Lower leg skin (tissue), 4 donors: ENCODE measurements at regions not wholly inside any gene's neighbourhood (a gene's known extent, or its start where the extent isn't known, plus 50 kb on each side); places are given as distances from the start of the nearest gene placed in this dataset.
"Not testable (repeated sequence)": the region's sequence is repeated elsewhere in the genome, so short reads cannot be mapped to it uniquely, and the experiment has no call there.

ENCODE experiments used
- DNase-seq, 2 donors: peaks; one replicate each; pipeline ENCODE4 v3.0.0-alpha.2; 2019; ENCODE audit warnings: low spot score in 2 of 2
- H3K4me3 ChIP-seq: fragments of 200-600 bp; sonication (generic); 2 replicates; pipeline ENCODE4 v1.5.1; 2017; ENCODE audit warnings: mild to moderate bottlenecking, low read depth; ENCODE audit not compliant: poor library complexity, severe bottlenecking
- POLR2A ChIP-seq, 2 donors: fragments of 450-650 bp; IDR thresholded peaks; one replicate each; pipeline ENCODE4 v1.6.1; 2016 to 2017; ENCODE audit warnings: antibody characterized with exemption in 2 of 2, mild to moderate bottlenecking in 1 of 2, moderate library complexity in 1 of 2
- WGBS, 2 donors: methylation state at CpG; one replicate each; pipeline ENCODE4 v1.1.5; 2018; 5-methylcytosine and 5-hydroxymethylcytosine counted together
- intact Hi-C: fragments of 100-400 bp; cut with DNase I; formaldehyde crosslinking; loops from one replicate; pipeline ENCODE4 v1.15.0; 2023; ENCODE audit warnings: low total_unique reads
- TF ChIP-seq, protein P1 (sequence below), 3 donors: fragments of 450-650 bp; IDR thresholded peaks; one replicate each; pipeline ENCODE4 v1.5.1; 2016; ENCODE audit warnings: antibody characterized with exemption in 3 of 3, mild to moderate bottlenecking in 3 of 3, moderate library complexity in 2 of 3

DNA sequence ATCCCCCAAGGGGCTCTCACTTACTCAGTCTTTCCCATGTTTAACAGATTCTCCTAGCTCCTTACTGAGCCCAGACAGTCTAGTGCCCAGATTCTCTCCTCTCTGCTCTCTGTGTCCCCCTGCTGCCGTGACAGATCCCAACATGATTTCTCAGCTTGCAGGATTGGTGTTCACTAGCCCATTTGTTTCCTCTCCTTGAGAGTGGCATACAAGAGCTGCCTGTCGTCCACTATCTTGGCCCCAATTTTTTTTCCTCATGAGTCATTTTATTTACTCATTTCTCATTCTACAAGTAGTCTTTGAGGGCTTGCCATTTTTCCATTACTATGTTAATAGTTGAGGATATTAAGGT, 199.9 kb upstream of the FN1 start:
- TF ChIP-seq POLR2A (IDR thresholded peaks at IDR 0.05), result no peak
- intact Hi-C loops, result no loop called here
- DNase-seq, result no peak
- H3K4me3 ChIP-seq, result no peak overlapping the region
- 62 to 63% methylated on average over 2 of the region's 2 CpGs for WGBS, 2 donors

DNA sequence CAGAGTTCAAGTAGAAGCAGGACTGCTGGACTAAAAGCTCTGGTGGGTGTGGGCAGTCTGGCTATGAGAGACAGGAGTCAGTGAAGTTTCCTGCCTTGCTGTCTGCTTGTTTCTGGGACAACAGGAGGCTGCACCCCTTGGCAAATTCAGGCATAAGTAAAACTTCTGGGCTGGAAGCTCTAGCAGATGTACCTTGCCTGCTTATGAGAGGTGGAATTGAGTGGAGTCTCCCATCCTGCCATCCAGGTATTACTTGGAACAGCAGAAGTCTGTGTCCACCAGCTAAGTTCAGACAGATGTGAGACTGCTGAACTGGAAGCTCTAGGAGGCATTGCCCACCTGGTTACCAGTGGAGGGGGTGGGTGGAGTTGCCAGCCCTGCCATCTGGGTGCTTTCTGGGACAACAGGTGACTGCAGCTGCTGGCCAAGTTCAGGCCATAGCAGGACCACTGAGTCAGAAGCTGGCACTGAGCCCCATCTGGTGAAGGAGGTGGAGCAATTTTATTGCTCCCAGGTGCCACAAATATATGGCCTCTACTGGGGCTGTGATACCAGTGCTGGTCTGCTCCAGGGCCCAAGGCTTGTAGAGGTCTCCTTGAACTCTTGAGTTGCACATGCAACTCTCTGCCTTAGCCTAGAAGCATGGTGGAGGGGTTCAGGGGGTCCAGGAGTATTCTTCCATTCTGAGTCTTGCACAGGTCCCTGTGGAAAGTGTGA, 199.4 kb upstream of the FN1 start:
- H3K4me3 ChIP-seq, result no peak overlapping the region
- intact Hi-C loops, result no loop called here
- TF ChIP-seq, protein P1, sequence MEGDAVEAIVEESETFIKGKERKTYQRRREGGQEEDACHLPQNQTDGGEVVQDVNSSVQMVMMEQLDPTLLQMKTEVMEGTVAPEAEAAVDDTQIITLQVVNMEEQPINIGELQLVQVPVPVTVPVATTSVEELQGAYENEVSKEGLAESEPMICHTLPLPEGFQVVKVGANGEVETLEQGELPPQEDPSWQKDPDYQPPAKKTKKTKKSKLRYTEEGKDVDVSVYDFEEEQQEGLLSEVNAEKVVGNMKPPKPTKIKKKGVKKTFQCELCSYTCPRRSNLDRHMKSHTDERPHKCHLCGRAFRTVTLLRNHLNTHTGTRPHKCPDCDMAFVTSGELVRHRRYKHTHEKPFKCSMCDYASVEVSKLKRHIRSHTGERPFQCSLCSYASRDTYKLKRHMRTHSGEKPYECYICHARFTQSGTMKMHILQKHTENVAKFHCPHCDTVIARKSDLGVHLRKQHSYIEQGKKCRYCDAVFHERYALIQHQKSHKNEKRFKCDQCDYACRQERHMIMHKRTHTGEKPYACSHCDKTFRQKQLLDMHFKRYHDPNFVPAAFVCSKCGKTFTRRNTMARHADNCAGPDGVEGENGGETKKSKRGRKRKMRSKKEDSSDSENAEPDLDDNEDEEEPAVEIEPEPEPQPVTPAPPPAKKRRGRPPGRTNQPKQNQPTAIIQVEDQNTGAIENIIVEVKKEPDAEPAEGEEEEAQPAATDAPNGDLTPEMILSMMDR (IDR thresholded peaks at IDR 0.05), result no peak
- TF ChIP-seq POLR2A (IDR thresholded peaks at IDR 0.05), result no peak
- DNase-seq, result no peak

DNA sequence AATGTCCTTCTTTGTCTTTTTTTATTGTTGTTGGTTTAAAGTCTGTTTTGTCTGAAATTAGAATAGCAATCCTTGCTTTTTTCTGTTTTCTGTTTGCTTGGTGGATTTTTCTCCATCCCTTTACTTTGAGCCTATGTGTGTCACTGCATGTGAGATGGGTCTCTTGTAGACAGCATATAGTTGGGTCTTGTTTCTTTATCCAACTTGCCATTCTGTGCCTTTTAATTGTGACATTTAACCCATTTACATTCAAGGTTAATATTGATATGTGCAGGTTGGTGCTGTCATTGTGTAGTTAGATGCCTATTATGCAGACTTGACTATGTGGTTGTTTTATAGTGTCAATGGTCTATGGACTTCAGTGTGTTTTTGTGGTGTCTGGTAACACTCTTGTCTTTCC, 197.5 kb upstream of the FN1 start:
- no peak for DNase-seq
- intact Hi-C loops, result no loop called here
- no peak for TF ChIP-seq POLR2A (IDR thresholded peaks at IDR 0.05)
- TF ChIP-seq, protein P1 (IDR thresholded peaks at IDR 0.05), result no peak
- no peak overlapping the region for H3K4me3 ChIP-seq

DNA sequence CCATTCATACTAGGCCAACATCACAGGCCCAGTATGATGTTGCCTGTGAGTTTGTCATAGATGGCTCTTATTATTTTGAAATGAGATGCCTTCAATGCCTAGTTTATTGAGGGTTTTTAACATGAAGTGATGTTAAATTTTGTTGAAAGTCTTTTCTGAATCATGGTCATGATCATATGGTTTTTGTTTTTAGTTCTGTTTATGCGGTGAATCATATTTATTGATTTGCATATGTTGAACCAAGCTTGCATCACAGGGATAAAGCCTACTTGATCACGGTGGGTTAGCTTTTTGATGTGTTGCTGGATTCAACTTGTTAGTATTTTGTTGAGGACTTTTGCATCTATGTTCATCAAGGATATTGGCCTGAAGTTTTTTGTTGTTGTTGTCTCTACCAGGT, 195.8 kb upstream of the FN1 start:
- H3K4me3 ChIP-seq, result no peak overlapping the region
- WGBS, 2 donors, result 90 to 93% methylated on average over 2 of the region's 2 CpGs
- DNase-seq, result no peak
- TF ChIP-seq POLR2A (IDR thresholded peaks at IDR 0.05), result no peak
- TF ChIP-seq, protein P1 (IDR thresholded peaks at IDR 0.05), result no peak
- intact Hi-C loops, result no loop called here

DNA sequence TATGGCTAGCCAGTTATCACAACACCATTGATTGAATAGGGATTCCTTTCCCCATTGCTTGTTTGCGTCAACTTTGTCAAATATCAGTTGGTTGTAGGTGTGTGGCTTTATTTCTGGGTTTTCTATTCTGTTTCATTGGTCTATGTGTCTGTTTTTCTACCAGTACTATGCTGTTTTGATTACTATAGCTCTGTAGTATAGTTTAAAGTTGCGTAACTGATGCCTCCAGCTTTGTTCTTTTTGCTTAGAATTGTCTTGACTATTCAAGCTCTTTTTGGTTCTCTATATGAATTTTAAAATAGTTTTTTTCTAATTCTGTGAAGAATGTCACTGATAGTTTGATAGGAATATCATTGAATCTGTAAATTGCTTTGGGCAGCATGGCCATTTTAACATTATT, 194.9 kb upstream of the FN1 start:
- WGBS, 2 donors, result 94 to 98% methylated on average over 2 of the region's 2 CpGs
- H3K4me3 ChIP-seq, intact Hi-C loops, DNase-seq: not testable (repeated sequence)

DNA sequence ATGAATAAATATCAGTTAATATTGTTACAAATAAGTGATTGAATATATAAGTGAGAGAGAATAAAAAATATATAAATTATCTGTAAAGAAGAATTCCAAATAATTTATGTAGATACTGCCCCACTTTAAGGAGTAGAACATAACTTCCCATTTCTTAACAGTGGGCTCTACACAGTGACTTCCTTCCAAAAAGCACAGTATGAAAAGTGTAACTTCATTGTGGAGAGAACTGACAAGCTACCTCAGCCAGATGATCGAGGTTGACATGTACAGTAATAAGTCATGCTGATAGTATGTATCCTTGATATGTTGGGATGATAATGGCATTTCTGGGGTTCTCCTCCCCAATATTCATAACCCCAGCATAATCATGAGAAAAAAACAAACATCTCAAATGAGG, 191.9 kb upstream of the FN1 start:
- H3K4me3 ChIP-seq, result no peak overlapping the region
- intact Hi-C loops, result no loop called here
- DNase-seq, result no peak
- TF ChIP-seq, protein P1 (IDR thresholded peaks at IDR 0.05), result no peak
- no peak for TF ChIP-seq POLR2A (IDR thresholded peaks at IDR 0.05)
- 64 to 81% methylated on average over 1 of the region's 1 CpG for WGBS, 2 donors

DNA sequence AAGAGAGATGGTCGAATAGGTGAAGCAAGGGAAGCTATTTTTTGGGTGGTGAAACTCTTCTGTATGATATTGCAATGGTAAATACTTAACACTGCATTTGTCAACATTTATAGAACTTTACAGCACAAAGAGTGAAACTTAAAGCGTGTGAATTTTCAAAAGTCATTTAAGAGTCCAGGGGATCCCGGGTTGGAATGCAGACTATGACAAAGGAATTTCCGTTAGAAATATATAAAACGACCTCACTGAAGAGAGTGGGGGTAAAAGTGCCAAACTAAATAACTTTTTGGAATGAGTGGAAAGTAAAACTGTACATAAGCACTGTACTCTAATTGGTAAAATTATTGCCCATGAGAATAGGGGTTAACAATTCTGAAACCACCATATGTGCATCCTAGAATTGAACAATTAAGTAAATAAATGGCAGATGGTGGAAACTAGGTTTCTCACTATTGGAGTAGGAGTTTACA, 191.0 kb upstream of the FN1 start:
- WGBS, 2 donors, result 54 to 56% methylated on average over 5 of the region's 5 CpGs
- no peak for TF ChIP-seq POLR2A (IDR thresholded peaks at IDR 0.05)
- TF ChIP-seq, protein P1 (IDR thresholded peaks at IDR 0.05), result no peak
- no peak overlapping the region for H3K4me3 ChIP-seq
- intact Hi-C loops, result no loop called here
- DNase-seq, result no peak
